Activated CD8-positive, alpha-beta memory T cell treated with anti-CD3 and anti-CD28 coated beads for 24 hours (primary cell): ENCODE measurements at regions not wholly inside any gene's neighbourhood (a gene's known extent, or its start where the extent isn't known, plus 50 kb on each side); places are given as distances from the start of the nearest gene placed in this dataset.
"Not testable (repeated sequence)": the region's sequence is repeated elsewhere in the genome, so short reads cannot be mapped to it uniquely, and the experiment has no call there.

Source experiments
- DNase-seq: peaks from one replicate; pipeline ENCODE4 v3.0.0-alpha.2; 2020

GRCh38 chr18:2201036-2201600 lies 370.2 kb downstream of the METTL4 start:
- DNase-seq = no peak

- DNase-seq = no peak
Measured at GRCh38 chr18:2204736-2205135, 366.6 kb downstream of the METTL4 start.

GRCh38 chr18:2207294-2207693 lies 364.0 kb downstream of the METTL4 start:
- no peak for DNase-seq

GRCh38 chr18:2212598-2213205 lies 358.6 kb downstream of the METTL4 start:
- no peak for DNase-seq

GRCh38 chr18:2213905-2214304 lies 357.4 kb downstream of the METTL4 start:
- DNase-seq = no peak

- no peak for DNase-seq
Measured at GRCh38 chr18:2217356-2217755, 353.9 kb downstream of the METTL4 start.

- no peak for DNase-seq
Measured at GRCh38 chr18:2218101-2218500, 353.2 kb downstream of the METTL4 start.

GRCh38 chr18:2219706-2220105 lies 351.6 kb downstream of the METTL4 start:
- no peak for DNase-seq

GRCh38 chr18:2222270-2223185 lies 348.8 kb downstream of the METTL4 start:
- DNase-seq = no peak

GRCh38 chr18:2223449-2223848 lies 347.9 kb downstream of the METTL4 start:
- no peak for DNase-seq

GRCh38 chr18:2223849-2224248 lies 347.5 kb downstream of the METTL4 start:
- no peak for DNase-seq

GRCh38 chr18:2236232-2236631 lies 335.1 kb downstream of the METTL4 start:
- no peak for DNase-seq

- no peak for DNase-seq
Measured at GRCh38 chr18:2237706-2238105, 333.6 kb downstream of the METTL4 start.

GRCh38 chr18:2240311-2240705 lies 331.0 kb downstream of the METTL4 start:
- no peak for DNase-seq

- DNase-seq = no peak
Measured at GRCh38 chr18:2244641-2245040, 326.7 kb downstream of the METTL4 start.

- not testable (repeated sequence) for DNase-seq
Measured at GRCh38 chr18:2247101-2247500, 324.2 kb downstream of the METTL4 start.

GRCh38 chr18:2254977-2255376 lies 316.3 kb downstream of the METTL4 start:
- DNase-seq = no peak

GRCh38 chr18:2256577-2256976 lies 314.7 kb downstream of the METTL4 start:
- DNase-seq = no peak

GRCh38 chr18:2258954-2259353 lies 312.4 kb downstream of the METTL4 start:
- DNase-seq = no peak

GRCh38 chr18:2263303-2263890 lies 307.9 kb downstream of the METTL4 start:
- DNase-seq = no peak

- DNase-seq = no peak
Measured at GRCh38 chr18:2274613-2275012, 296.7 kb downstream of the METTL4 start.

- DNase-seq = no peak
Measured at GRCh38 chr18:2281086-2281485, 290.2 kb downstream of the METTL4 start.

- DNase-seq = no peak
Measured at GRCh38 chr18:2281523-2282199, 289.6 kb downstream of the METTL4 start.
